H1 (cell line): ENCODE measurements at regions not wholly inside any gene's neighbourhood (a gene's known extent, or its start where the extent isn't known, plus 50 kb on each side); places are given as distances from the start of the nearest gene placed in this dataset.

Experiments used
- CTCF ChIA-PET: fragments of 300-600 bp; sonication (Branson Sonifier 250); formaldehyde crosslinking; loops from one replicate; lab custom pipeline; 2021; ENCODE audit not compliant: partially characterized antibody; lab: Charles Lee
- POLR2A ChIA-PET: fragments of 300-600 bp; sonication (Branson Sonifier 250); formaldehyde crosslinking; loops from one replicate; lab custom pipeline; 2021; ENCODE audit warnings: inconsistent platforms; ENCODE audit not compliant: partially characterized antibody; lab: Charles Lee
- DNase-seq, 2 experiments: peaks; one replicate each; pipeline versions ENCODE4 v3.0.0 to v3.0.0-alpha.2; 2010 to 2022; ENCODE audit warnings: low spot score in 2 of 2, low read depth in 1 of 2, mixed read lengths in 1 of 2
- FAIRE-seq: peaks from 2 replicates; lab custom pipeline; 2011; peaks lifted over from hg19 to GRCh38; lab: Jason Lieb, UNC
- H2AFZ ChIP-seq: 2 replicates; pipeline ENCODE4 v1.8.1; 2012; ENCODE audit warnings: low read length, inconsistent platforms
- H2AK5ac ChIP-seq: 2 replicates; pipeline ENCODE4 v1.6.1; 2013; ENCODE audit warnings: low read depth, low read length
- H2BK120ac ChIP-seq: replicated peaks from 2 replicates; pipeline ENCODE3; 2013; ENCODE audit warnings: low read depth, low read length, inconsistent platforms
- H2BK12ac ChIP-seq: 2 replicates; pipeline ENCODE4 v1.6.1; 2013; ENCODE audit warnings: low read depth, low read length
- H2BK15ac ChIP-seq: 2 replicates; pipeline ENCODE4 v1.6.1; 2013; ENCODE audit warnings: low read length
- H2BK20ac ChIP-seq: 2 replicates; pipeline ENCODE4 v1.6.1; 2013; ENCODE audit warnings: low read length
- H2BK5ac ChIP-seq: 2 replicates; pipeline ENCODE4 v1.6.1; 2013; ENCODE audit warnings: low read depth, low read length
- H3K14ac ChIP-seq: 2 replicates; pipeline ENCODE4 v1.6.1; 2013; ENCODE audit warnings: inconsistent platforms; ENCODE audit not compliant: insufficient read length
- H3K18ac ChIP-seq: 2 replicates; pipeline ENCODE4 v1.6.1; 2013; ENCODE audit warnings: low read length; ENCODE audit errors: extremely low read depth
- H3K23ac ChIP-seq: 2 replicates; pipeline ENCODE4 v1.6.1; 2013; ENCODE audit warnings: inconsistent platforms; ENCODE audit not compliant: insufficient read length
- H3K23me2 ChIP-seq: 2 replicates; pipeline ENCODE4 v1.6.1; 2013; ENCODE audit warnings: low read depth, low read length
- H3K27ac ChIP-seq: 2 replicates; pipeline ENCODE4 v1.6.1; 2011; ENCODE audit warnings: low read depth, low read length, inconsistent platforms
- H3K27me3 ChIP-seq, 4 experiments: replicated peaks in 1 of 4; 1 replicate in 1 of 4; 2 replicates in 3 of 4; pipeline versions ENCODE4 v1.6.1 to v1.8.1; 2011 to 2013; ENCODE audit warnings: low read length in 3 of 4, mild to moderate bottlenecking in 3 of 4, inconsistent platforms in 2 of 4, mixed read lengths in 2 of 4, moderate library complexity in 1 of 4; ENCODE audit not compliant: control insufficient read depth in 3 of 4, insufficient read depth in 3 of 4; ENCODE audit errors: extremely low read depth in 1 of 4
- H3K36me3 ChIP-seq, 4 experiments: 2 replicates each; pipeline versions ENCODE4 v1.6.1 to v1.8.1; 2011 to 2013; ENCODE audit warnings: mild to moderate bottlenecking in 4 of 4, low read length in 3 of 4, moderate library complexity in 2 of 4, control low read depth in 1 of 4, inconsistent platforms in 1 of 4; ENCODE audit not compliant: insufficient read depth in 4 of 4, control insufficient read depth in 2 of 4
- H3K4ac ChIP-seq: replicated peaks from 2 replicates; pipeline ENCODE3; 2013; ENCODE audit warnings: low read length, low read depth, mixed read lengths, inconsistent platforms; ENCODE audit not compliant: insufficient read length
- H3K4me1 ChIP-seq, 4 experiments: replicated peaks in 1 of 4; 1 replicate in 1 of 4; 2 replicates in 3 of 4; pipeline versions ENCODE4 v1.6.1 to v1.8.1; 2011 to 2013; ENCODE audit warnings: low read length in 3 of 4, inconsistent platforms in 2 of 4, mixed read lengths in 1 of 4; ENCODE audit not compliant: insufficient read depth in 4 of 4, control insufficient read depth in 3 of 4
- H3K4me2 ChIP-seq, 2 experiments: 2 replicates each; pipeline versions ENCODE4 v1.6.1 to v1.8.1; 2011 to 2013; ENCODE audit warnings: low read depth in 2 of 2, low read length in 2 of 2, control low read depth in 1 of 2, inconsistent platforms in 1 of 2, mild to moderate bottlenecking in 1 of 2; ENCODE audit not compliant: insufficient read depth in 1 of 2
- H3K4me3 ChIP-seq, 4 experiments: fragments of 200-600, 300-600 bp in 1 of 4; sonication (generic), shearing (Covaris generic), sonication (Bioruptor Twin) in 1 of 4; 2 replicates each; pipeline versions ENCODE4 v1.5.1 to v1.8.1; 2011 to 2016; ENCODE audit warnings: low read length in 4 of 4, low read depth in 3 of 4, control low read depth in 2 of 4, inconsistent platforms in 2 of 4, mild to moderate bottlenecking in 2 of 4, mixed read lengths in 1 of 4, moderate library complexity in 1 of 4; ENCODE audit not compliant: insufficient read depth in 2 of 4; ENCODE audit errors: extremely low read depth in 1 of 4
- H3K56ac ChIP-seq: replicated peaks from 2 replicates; pipeline ENCODE3; 2013; ENCODE audit warnings: low read depth, mild to moderate bottlenecking, mixed read lengths, low read length, inconsistent platforms; ENCODE audit not compliant: insufficient read length
- H3K79me1 ChIP-seq: 2 replicates; pipeline ENCODE4 v1.6.1; 2013; ENCODE audit warnings: low read depth, low read length, control low read depth
- H3K79me2 ChIP-seq, 2 experiments: 2 replicates each; pipeline versions ENCODE4 v1.6.1 to v1.8.1; 2012 to 2013; ENCODE audit warnings: low read length in 2 of 2, mild to moderate bottlenecking in 2 of 2, inconsistent platforms in 1 of 2; ENCODE audit not compliant: insufficient read depth in 2 of 2, control insufficient read depth in 1 of 2
- H3K9ac ChIP-seq, 4 experiments: replicated peaks in 1 of 4; 1 replicate in 1 of 4; 2 replicates in 3 of 4; pipeline versions ENCODE4 v1.6.1 to v1.8.1; 2011 to 2013; ENCODE audit warnings: low read depth in 3 of 4, low read length in 3 of 4, control low read depth in 2 of 4, mild to moderate bottlenecking in 2 of 4, moderate library complexity in 2 of 4, inconsistent platforms in 1 of 4; ENCODE audit errors: extremely low read depth in 1 of 4
- H3K9me3 ChIP-seq, 2 experiments: 2 replicates each; pipeline versions ENCODE4 v1.6.1 to v1.8.1; 2012 to 2013; ENCODE audit warnings: mild to moderate bottlenecking in 2 of 2, moderate library complexity in 2 of 2, control low read depth in 1 of 2, inconsistent platforms in 1 of 2, low read depth in 1 of 2, low read length in 1 of 2, mixed read lengths in 1 of 2; ENCODE audit not compliant: insufficient read depth in 2 of 2
- H4K20me1 ChIP-seq, 2 experiments: replicated peaks in 1 of 2; 2 replicates each; pipeline versions ENCODE3 to v1.8.1; 2011 to 2013; ENCODE audit warnings: inconsistent platforms in 2 of 2, low read length in 2 of 2, mild to moderate bottlenecking in 1 of 2; ENCODE audit not compliant: insufficient read depth in 2 of 2, control insufficient read depth in 1 of 2
- H4K5ac ChIP-seq: 2 replicates; pipeline ENCODE4 v1.6.1; 2013; ENCODE audit warnings: low read length, low read depth, mixed read lengths, inconsistent platforms; ENCODE audit not compliant: insufficient read length
- H4K8ac ChIP-seq: 2 replicates; pipeline ENCODE4 v1.8.0; 2013; ENCODE audit warnings: mild to moderate bottlenecking, moderate library complexity, low read length, inconsistent platforms; ENCODE audit not compliant: insufficient read depth; ENCODE audit errors: extremely low read depth
- H4K91ac ChIP-seq: replicated peaks from 2 replicates; pipeline ENCODE3; 2013; ENCODE audit warnings: low read length, mixed read lengths, inconsistent platforms; ENCODE audit not compliant: insufficient read length
- BACH1 ChIP-seq: IDR thresholded peaks from 2 replicates; pipeline ENCODE4 v1.6.1; 2012; ENCODE audit warnings: low read length, improper control_type of control experiment
- MAFK ChIP-seq: IDR thresholded peaks from 2 replicates; pipeline ENCODE4 v1.6.1; 2012; ENCODE audit warnings: low read depth, mild to moderate bottlenecking, improper control_type of control experiment, low read length
- SIRT6 ChIP-seq: IDR thresholded peaks from one replicate; pipeline ENCODE4 v1.7.1; 2012; ENCODE audit warnings: low read length, inconsistent platforms

DNA sequence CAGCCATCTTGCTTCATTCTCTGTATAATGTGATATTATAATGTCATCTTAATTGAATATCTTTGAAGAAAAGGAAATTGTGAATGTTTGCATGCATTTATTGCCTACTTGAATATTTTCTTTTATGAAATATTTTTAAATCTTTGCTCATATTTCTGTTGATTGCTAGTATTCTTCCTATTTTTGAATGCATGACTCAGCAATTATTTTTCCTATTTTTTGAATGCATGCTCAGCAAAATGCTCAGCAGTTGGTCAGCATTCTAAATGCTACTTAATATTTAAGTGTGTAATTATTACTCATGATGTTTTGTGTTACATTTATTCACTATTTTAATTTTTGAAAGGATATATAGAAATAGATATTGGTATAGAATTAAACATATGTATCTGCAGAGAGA, 378.3 kb downstream of the CCER1 start:
- Histone ChIP-seq H4K20me1 (no peaks in the 10 kb centered on the region), H2AFZ (no peak overlapping the region), H4K5ac (no peak overlapping the region), H3K23ac (no peak overlapping the region), H3K23me2 (no peaks in the 10 kb centered on the region; the same call in 1 of the 2 replicates), H3K18ac (no peak overlapping the region), H3K79me2 (no peaks in the 10 kb centered on the region), H3K4me1 (no peaks in the 10 kb centered on the region), H3K79me1 (no peaks in the 10 kb centered on the region), H3K9me3 (no peaks in the 10 kb centered on the region), H2BK120ac (no peak overlapping the region), H3K27me3 (no peaks in the 10 kb centered on the region), H4K8ac (no peak overlapping the region), H3K4me2 (no peak overlapping the region), H3K14ac (no peak overlapping the region), H3K4me3 (no peak overlapping the region), H2AK5ac (no peak overlapping the region), H3K9ac (no peak overlapping the region), H2BK5ac (no peak overlapping the region), H3K36me3 (no peaks in the 10 kb centered on the region), H2BK20ac (no peak overlapping the region), H2BK15ac (no peak overlapping the region), H4K91ac (no peak overlapping the region), H3K4ac (no peak overlapping the region), H3K27ac (no peak overlapping the region), H2BK12ac (no peak overlapping the region), H3K56ac (no peak overlapping the region)
- DNase-seq (no peak), FAIRE-seq (no peak)
- POLR2A ChIA-PET: no interaction called here
- CTCF ChIA-PET: no interaction called here
- TF ChIP-seq SIRT6: no peak
- TF ChIP-seq MAFK: peak; percentile 73; the same call in 1 of the 2 replicates
- TF ChIP-seq BACH1: peak; percentile 83
